B cell (primary cell): ENCODE measurements at regions not wholly inside any gene's neighbourhood (a gene's known extent, or its start where the extent isn't known, plus 50 kb on each side); places are given as distances from the start of the nearest gene placed in this dataset.

Source experiments
- ATAC-seq: fragments of 200-7000 bp; cut with Tn5 transposase; one replicate; pipeline ENCODE4 v1.10.0; 2021; ENCODE audit warnings: low read depth, mild to moderate bottlenecking, moderate number of reproducible peaks, moderate library complexity
- CTCF ChIA-PET: fragments of 350-600 bp; sonication (Branson Sonifier 250); formaldehyde crosslinking; loops from one replicate; lab custom pipeline; 2021; ENCODE audit warnings: antibody characterized with exemption, inconsistent platforms; lab: Charles Lee
- POLR2A ChIA-PET: fragments of 350-600 bp; sonication (Branson Sonifier 250); formaldehyde crosslinking; loops from one replicate; lab custom pipeline; 2021; ENCODE audit warnings: antibody characterized with exemption; lab: Charles Lee
- DNase-seq: peaks from one replicate; pipeline ENCODE4 v3.0.0; 2013
- H2AFZ ChIP-seq: 2 replicates; pipeline ENCODE4 v1.6.1; 2012; ENCODE audit warnings: mild to moderate bottlenecking, low read depth, low read length; ENCODE audit not compliant: insufficient read depth, poor library complexity, severe bottlenecking
- H3K27ac ChIP-seq, 2 donors: 1 replicate in 1 of 2; 2 replicates in 1 of 2; pipeline ENCODE4 v1.5.1; 2012 to 2013; ENCODE audit warnings: low read length in 2 of 2, mild to moderate bottlenecking in 2 of 2, moderate library complexity in 1 of 2
- H3K27me3 ChIP-seq, 4 experiments: fragments of 200-600 bp in 1 of 4; sonication (generic) in 1 of 4; replicated peaks in 1 of 4; 1 replicate in 2 of 4; 2 replicates in 2 of 4; pipeline versions ENCODE4 v1.6.1 to v1.7.0; 2013 to 2016; ENCODE audit warnings: low read length in 3 of 4, mild to moderate bottlenecking in 2 of 4, mixed read lengths in 1 of 4, moderate library complexity in 1 of 4; ENCODE audit not compliant: insufficient read depth in 4 of 4, control insufficient read depth in 3 of 4; ENCODE audit errors: control extremely low read depth in 1 of 4
- H3K36me3 ChIP-seq, 2 experiments: replicated peaks in 1 of 2; 1 replicate in 1 of 2; 2 replicates in 1 of 2; pipeline versions ENCODE4 v1.6.1 to v1.7.1; 2013; ENCODE audit warnings: low read length in 1 of 2; ENCODE audit not compliant: insufficient read depth in 2 of 2, control insufficient read depth in 1 of 2; ENCODE audit errors: control extremely low read depth in 1 of 2, extremely low read depth in 1 of 2
- H3K4me1 ChIP-seq, 2 donors: fragments of 200-600 bp in 1 of 2; sonication (generic) in 1 of 2; 1 replicate in 1 of 2; 2 replicates in 1 of 2; pipeline versions ENCODE4 v1.5.1 to v1.6.1; 2013 to 2017; ENCODE audit warnings: low read length in 2 of 2; ENCODE audit not compliant: control insufficient read depth in 2 of 2, insufficient read depth in 2 of 2
- H3K4me2 ChIP-seq: replicated peaks from 2 replicates; pipeline ENCODE3; 2012; ENCODE audit warnings: mild to moderate bottlenecking, low read depth, low read length; ENCODE audit not compliant: poor library complexity, severe bottlenecking
- H3K4me3 ChIP-seq, 5 experiments: fragments of 200-600 bp in 1 of 5; sonication (generic) in 1 of 5; 1 replicate in 3 of 5; 2 replicates in 2 of 5; pipeline versions ENCODE4 v1.5.1 to v1.7.0; 2011 to 2016; ENCODE audit warnings: low read length in 4 of 5, mild to moderate bottlenecking in 4 of 5, low read depth in 2 of 5, control low read depth in 1 of 5, moderate library complexity in 1 of 5; ENCODE audit not compliant: insufficient read depth in 1 of 5; ENCODE audit errors: control extremely low read depth in 1 of 5, extremely low read depth in 1 of 5
- H3K79me2 ChIP-seq: fragments of 200-600 bp; sonication (generic); one replicate; pipeline ENCODE4 v1.6.0; 2016; ENCODE audit warnings: low read length; ENCODE audit not compliant: control insufficient read depth, insufficient read depth
- H3K9ac ChIP-seq: fragments of 200-600 bp; sonication (generic); 2 replicates; pipeline ENCODE4 v1.6.1; 2017; ENCODE audit warnings: mild to moderate bottlenecking, low read length, moderate library complexity
- H3K9me3 ChIP-seq, 3 donors: one replicate each; pipeline versions ENCODE4 v1.6.1 to v1.7.1; 2013; ENCODE audit warnings: low read length in 2 of 3; ENCODE audit not compliant: control insufficient read depth in 2 of 3, insufficient read depth in 1 of 3; ENCODE audit errors: control extremely low read depth in 1 of 3
- H4K20me1 ChIP-seq: 2 replicates; pipeline ENCODE4 v1.6.0; 2012; ENCODE audit warnings: mild to moderate bottlenecking, low read length; ENCODE audit not compliant: insufficient read depth, control insufficient read depth, poor library complexity, severe bottlenecking
- H3K27ac Mint-ChIP-seq: one replicate; pipeline ENCODE4 v1.8.0; 2021; ENCODE audit warnings: mixed read lengths
- H3K27me3 Mint-ChIP-seq: one replicate; pipeline ENCODE4 v1.8.0; 2021; ENCODE audit warnings: mixed read lengths
- H3K4me1 Mint-ChIP-seq: one replicate; pipeline ENCODE4 v1.8.0; 2021; ENCODE audit warnings: mixed read lengths
- H3K4me3 Mint-ChIP-seq: one replicate; pipeline ENCODE4 v1.8.0; 2021; ENCODE audit warnings: mixed read lengths
- H3K9me3 Mint-ChIP-seq: one replicate; pipeline ENCODE4 v1.8.0; 2022; ENCODE audit warnings: mixed read lengths; ENCODE audit not compliant: insufficient read depth
- EZH2 ChIP-seq: IDR thresholded peaks from 2 replicates; pipeline ENCODE4 v1.6.1; 2012; ENCODE audit warnings: borderline replicate concordance, low read depth, mild to moderate bottlenecking, moderate library complexity, low read length; ENCODE audit not compliant: insufficient read depth, poor library complexity, severe bottlenecking
- WGBS: methylation state at CpG from one replicate; pipeline ENCODE4 v1.1.5; 2013; ENCODE audit warnings: missing lambda C conversion rate; ENCODE audit not compliant: insufficient coverage; 5-methylcytosine and 5-hydroxymethylcytosine counted together
- intact Hi-C: fragments of 100-400 bp; cut with micrococcal nuclease; formaldehyde crosslinking; loops from one replicate; pipeline ENCODE4 v1.10.0; 2022
- TF ChIP-seq, protein P1 (sequence below): fragments of 200-600 bp; IDR thresholded peaks from one replicate; pipeline ENCODE4 v1.8.0; 2022; ENCODE audit warnings: antibody characterized with exemption, mild to moderate bottlenecking

GRCh38 chr18:78861706-78862105, 117.9 kb upstream of the SALL3 start:
- H3K9me3 Mint-ChIP-seq: no peaks in the 10 kb centered on the region
- H3K27ac Mint-ChIP-seq: no peak overlapping the region
- no peaks in the 10 kb centered on the region for H3K27me3 ChIP-seq
- H3K9ac ChIP-seq: no peak overlapping the region
- no peaks in the 10 kb centered on the region for H3K36me3 ChIP-seq
- H3K4me3 ChIP-seq: no peak overlapping the region
- H4K20me1 ChIP-seq: no peaks in the 10 kb centered on the region
- H3K27me3 Mint-ChIP-seq: peaks cover 5% of the 10 kb centered on the region
- TF ChIP-seq, protein P1, sequence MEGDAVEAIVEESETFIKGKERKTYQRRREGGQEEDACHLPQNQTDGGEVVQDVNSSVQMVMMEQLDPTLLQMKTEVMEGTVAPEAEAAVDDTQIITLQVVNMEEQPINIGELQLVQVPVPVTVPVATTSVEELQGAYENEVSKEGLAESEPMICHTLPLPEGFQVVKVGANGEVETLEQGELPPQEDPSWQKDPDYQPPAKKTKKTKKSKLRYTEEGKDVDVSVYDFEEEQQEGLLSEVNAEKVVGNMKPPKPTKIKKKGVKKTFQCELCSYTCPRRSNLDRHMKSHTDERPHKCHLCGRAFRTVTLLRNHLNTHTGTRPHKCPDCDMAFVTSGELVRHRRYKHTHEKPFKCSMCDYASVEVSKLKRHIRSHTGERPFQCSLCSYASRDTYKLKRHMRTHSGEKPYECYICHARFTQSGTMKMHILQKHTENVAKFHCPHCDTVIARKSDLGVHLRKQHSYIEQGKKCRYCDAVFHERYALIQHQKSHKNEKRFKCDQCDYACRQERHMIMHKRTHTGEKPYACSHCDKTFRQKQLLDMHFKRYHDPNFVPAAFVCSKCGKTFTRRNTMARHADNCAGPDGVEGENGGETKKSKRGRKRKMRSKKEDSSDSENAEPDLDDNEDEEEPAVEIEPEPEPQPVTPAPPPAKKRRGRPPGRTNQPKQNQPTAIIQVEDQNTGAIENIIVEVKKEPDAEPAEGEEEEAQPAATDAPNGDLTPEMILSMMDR: no peak
- no peak for TF ChIP-seq EZH2
- peaks cover 0 to 26% (median 0%) of the 10 kb centered on the region in 3 donors for H3K9me3 ChIP-seq
- H3K4me2 ChIP-seq: no peak overlapping the region
- H3K79me2 ChIP-seq: no peaks in the 10 kb centered on the region
- H3K4me1 Mint-ChIP-seq: no peaks in the 10 kb centered on the region
- H2AFZ ChIP-seq: no peak overlapping the region
- intact Hi-C loops: no loop called here
- ChIA-PET POLR2A (no interaction called here), CTCF (interaction anchor here (0.7 kb wide), 1 partner anchor 13 kb away, joined by 3 read pairs; no protein-coding TSS in a partner anchor)
- WGBS: 77% methylated on average over 7 of the region's 7 CpGs
- no peaks in the 10 kb centered on the region for H3K4me1 ChIP-seq
- no peak overlapping the region for H3K4me3 Mint-ChIP-seq
- ATAC-seq (no peak), DNase-seq (no peak)
- no peak overlapping the region for H3K27ac ChIP-seq

- ChIA-PET POLR2A (no interaction called here), CTCF (no interaction called here)
- Histone ChIP-seq H3K4me3 (no peak overlapping the region), H3K4me1 (no peaks in the 10 kb centered on the region), H3K4me2 (no peak overlapping the region), H2AFZ (no peak overlapping the region), H3K27ac (no peak overlapping the region), H3K27me3 (no peaks in the 10 kb centered on the region), H3K36me3 (no peaks in the 10 kb centered on the region), H3K9me3 (peaks cover 0 to 26% (median 0%) of the 10 kb centered on the region in 3 donors), H4K20me1 (no peaks in the 10 kb centered on the region), H3K79me2 (no peaks in the 10 kb centered on the region), H3K9ac (no peak overlapping the region)
- 92% methylated on average over 6 of the region's 9 CpGs for WGBS
- H3K4me1 Mint-ChIP-seq: no peaks in the 10 kb centered on the region
- peaks cover 5% of the 10 kb centered on the region for H3K27me3 Mint-ChIP-seq
- no peak overlapping the region for H3K4me3 Mint-ChIP-seq
- H3K27ac Mint-ChIP-seq: no peak overlapping the region
- DNase-seq (no peak), ATAC-seq (no peak)
- no peaks in the 10 kb centered on the region for H3K9me3 Mint-ChIP-seq
- TF ChIP-seq, protein P1: no peak
- no peak for TF ChIP-seq EZH2
- intact Hi-C loops: no loop called here
Measured at GRCh38 chr18:78862395-78862794, 117.2 kb upstream of the SALL3 start.
